ENCODE measurements at regions not wholly inside any gene's neighbourhood (a gene's known extent, or its start where the extent isn't known, plus 50 kb on each side); places are given as distances from the start of the nearest gene placed in this dataset.

DNA sequence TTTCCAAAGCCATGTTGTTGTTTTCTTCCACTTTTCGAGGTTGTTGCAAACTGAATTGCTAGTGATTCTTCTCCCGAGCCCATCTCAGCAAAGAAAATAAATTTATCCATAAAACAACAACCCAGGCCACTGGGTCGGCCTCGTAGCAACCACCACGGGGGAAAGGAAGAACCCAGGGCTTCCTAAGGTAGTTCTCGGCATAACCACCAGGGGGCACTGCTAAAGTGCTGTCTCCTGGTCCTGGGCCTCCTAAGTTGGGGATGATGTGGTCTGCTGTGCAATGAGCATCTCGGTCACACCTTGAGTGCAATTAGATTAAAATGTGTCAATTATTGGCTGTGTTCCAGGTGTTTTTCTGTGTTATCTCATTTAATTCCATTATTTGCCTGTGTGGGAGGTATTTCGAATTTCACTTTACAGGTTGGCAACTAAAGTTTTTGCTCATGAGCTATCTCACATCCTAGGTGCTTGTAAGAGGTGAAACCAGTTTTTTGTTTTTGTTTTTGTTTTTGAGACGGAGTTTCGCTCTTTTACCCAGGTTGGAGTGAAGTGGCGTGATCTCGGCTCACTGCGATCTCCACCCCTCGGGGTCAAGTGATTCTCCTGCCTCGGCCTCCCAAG, 102.8 kb upstream of the DAP start:
- H3K27ac Mint-ChIP-seq = no peak overlapping the region
- peaks cover 7% of the 10 kb centered on the region for H3K27me3 Mint-ChIP-seq
- no peaks in the 10 kb centered on the region for H3K9me3 Mint-ChIP-seq
- no peaks in the 10 kb centered on the region for H3K36me3 Mint-ChIP-seq (ENCODE audit: low read depth)
- intact Hi-C loops (cut with micrococcal nuclease) = loop anchor here (2.0 kb wide), 1 partner anchor 319 kb away; no protein-coding TSS in a partner anchor
- peaks cover 6% of the 10 kb centered on the region for H3K4me1 Mint-ChIP-seq (ENCODE audit: low read depth)
- H3K4me3 Mint-ChIP-seq = no peak overlapping the region

DNA sequence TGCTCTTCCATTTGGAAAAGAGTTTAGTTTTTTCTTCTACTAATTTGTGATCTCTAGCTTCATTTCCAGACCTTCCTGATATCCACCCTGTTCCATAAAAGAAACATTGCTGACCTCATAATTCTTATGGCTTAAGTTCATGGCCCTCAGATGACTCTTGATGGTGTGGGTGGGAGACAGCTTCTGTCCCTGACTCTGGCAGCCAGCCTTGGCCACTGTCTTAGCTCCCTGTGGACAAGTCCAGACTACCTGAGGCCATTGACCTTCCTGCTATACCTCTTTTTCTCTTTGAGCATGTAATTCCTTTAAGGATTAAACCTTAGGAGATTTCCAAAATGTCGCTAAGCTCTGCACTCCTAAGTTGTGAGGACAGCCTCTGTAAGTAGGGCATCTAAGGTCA, 101.1 kb upstream of the DAP start:
- no peak overlapping the region for H3K4me3 Mint-ChIP-seq
- no peak overlapping the region for H3K27ac Mint-ChIP-seq
- H3K27me3 Mint-ChIP-seq = peaks cover 21% of the 10 kb centered on the region
- H3K36me3 Mint-ChIP-seq (ENCODE audit: low read depth) = no peaks in the 10 kb centered on the region
- peaks cover 20% of the 10 kb centered on the region for H3K4me1 Mint-ChIP-seq (ENCODE audit: low read depth)
- H3K9me3 Mint-ChIP-seq = no peaks in the 10 kb centered on the region
- intact Hi-C loops (cut with micrococcal nuclease) = no loop called here

GRCh38 chr5:10861423-10861790, 100.4 kb upstream of the DAP start:
- intact Hi-C loops (cut with micrococcal nuclease) = no loop called here

DNA sequence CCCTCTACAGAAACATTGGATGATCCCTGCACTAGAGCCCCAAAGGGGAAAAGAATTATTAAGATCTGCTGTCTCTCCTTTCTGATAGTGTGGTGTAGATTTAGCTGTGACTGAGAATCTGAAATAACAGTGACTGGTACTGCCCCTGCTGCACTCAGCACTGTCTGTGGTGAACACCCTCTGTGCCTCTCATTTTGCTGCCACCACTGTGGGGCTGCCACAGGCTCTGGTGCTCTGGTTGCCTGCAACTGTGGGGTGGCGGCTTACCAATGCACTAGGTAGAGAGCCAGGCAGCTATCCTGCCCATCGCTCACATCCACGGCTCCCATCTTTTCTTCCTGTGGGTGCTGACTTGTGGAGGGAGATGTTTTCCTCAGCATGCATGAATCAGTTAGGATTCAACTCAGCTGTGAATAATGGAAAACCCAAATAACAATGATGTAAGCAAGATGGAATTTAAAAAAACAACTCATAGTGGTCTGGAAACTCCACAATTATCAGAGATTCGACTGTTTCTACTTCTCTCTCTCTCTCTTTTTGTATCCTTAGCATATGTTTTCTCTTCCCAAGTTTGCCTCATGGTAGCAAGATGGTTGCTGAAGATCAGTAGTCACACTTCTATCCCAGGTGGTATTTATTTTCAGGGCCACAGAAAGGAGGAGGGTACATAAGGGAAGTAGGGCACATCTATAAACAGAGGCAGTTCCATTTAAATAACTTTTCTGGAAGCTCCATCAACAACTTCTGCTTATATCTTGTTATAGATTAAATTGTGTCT, 99.8 kb upstream of the DAP start:
- intact Hi-C loops (cut with micrococcal nuclease) = no loop called here
- Mint-ChIP-seq H3K4me3 (no peak overlapping the region), H3K36me3 (ENCODE audit: low read depth) (no peaks in the 10 kb centered on the region), H3K27me3 (peaks cover 24% of the 10 kb centered on the region), H3K27ac (no peak overlapping the region), H3K4me1 (ENCODE audit: low read depth) (peaks cover 33% of the 10 kb centered on the region), H3K9me3 (no peaks in the 10 kb centered on the region)

More at GRCh38 chr5:10861423-10861790, 100.4 kb upstream of the DAP start:
- H3K27ac Mint-ChIP-seq = no peak overlapping the region
- no peak overlapping the region for H3K4me3 Mint-ChIP-seq
- peaks cover 27% of the 10 kb centered on the region for H3K4me1 Mint-ChIP-seq (ENCODE audit: low read depth)
- H3K27me3 Mint-ChIP-seq = peaks cover 25% of the 10 kb centered on the region
- no peaks in the 10 kb centered on the region for H3K36me3 Mint-ChIP-seq (ENCODE audit: low read depth)
- H3K9me3 Mint-ChIP-seq = no peaks in the 10 kb centered on the region

- no peaks in the 10 kb centered on the region for H3K36me3 Mint-ChIP-seq (ENCODE audit: low read depth)
- intact Hi-C loops (cut with micrococcal nuclease) = no loop called here
- H3K27me3 Mint-ChIP-seq = peaks cover 26% of the 10 kb centered on the region
- no peaks in the 10 kb centered on the region for H3K9me3 Mint-ChIP-seq
- H3K4me1 Mint-ChIP-seq (ENCODE audit: low read depth) = peaks cover 39% of the 10 kb centered on the region
- no peak overlapping the region for H3K27ac Mint-ChIP-seq
- H3K4me3 Mint-ChIP-seq = no peak overlapping the region
Measured at GRCh38 chr5:10860196-10860543, 99.1 kb upstream of the DAP start.

GRCh38 chr5:10859393-10860195, 98.6 kb upstream of the DAP start:
- Mint-ChIP-seq H3K27ac (no peak overlapping the region), H3K27me3 (peaks cover 25% of the 10 kb centered on the region), H3K4me3 (no peak overlapping the region), H3K4me1 (ENCODE audit: low read depth) (peaks cover 45% of the 10 kb centered on the region), H3K36me3 (ENCODE audit: low read depth) (no peaks in the 10 kb centered on the region), H3K9me3 (no peaks in the 10 kb centered on the region)
- intact Hi-C loops (cut with micrococcal nuclease) = loop anchor here (5.0 kb wide), 1 partner anchor 157 kb away; no protein-coding TSS in a partner anchor

- Mint-ChIP-seq H3K4me3 (no peak overlapping the region), H3K27ac (no peak overlapping the region), H3K4me1 (ENCODE audit: low read depth) (peaks cover 52% of the 10 kb centered on the region), H3K9me3 (no peaks in the 10 kb centered on the region), H3K27me3 (peaks cover 25% of the 10 kb centered on the region), H3K36me3 (ENCODE audit: low read depth) (no peaks in the 10 kb centered on the region)
- intact Hi-C loops (cut with micrococcal nuclease) = loop anchor here (5.0 kb wide), 1 partner anchor 157 kb away; no protein-coding TSS in a partner anchor
Measured at GRCh38 chr5:10858945-10859344, 97.9 kb upstream of the DAP start.

DNA sequence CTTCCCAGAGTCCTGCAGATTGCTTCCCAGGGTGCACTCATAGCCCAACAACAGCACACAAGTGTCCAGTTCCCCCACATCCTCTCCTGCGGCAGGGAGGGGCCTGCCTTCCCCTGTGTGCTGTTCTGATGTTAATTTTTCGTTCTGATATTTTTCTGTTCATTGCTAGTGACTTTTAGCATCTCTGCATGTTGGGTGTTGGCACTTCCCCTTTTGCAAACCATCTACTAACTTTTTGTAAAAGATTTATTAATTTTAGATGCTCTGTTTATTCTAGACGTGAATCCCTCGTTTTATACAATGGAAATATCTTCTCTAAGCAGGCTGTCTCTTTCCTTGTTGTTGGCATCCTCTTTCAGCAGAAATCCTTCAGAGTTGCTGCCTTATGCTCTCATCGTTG, 97.3 kb upstream of the DAP start:
- H3K4me3 Mint-ChIP-seq = no peak overlapping the region
- no peaks in the 10 kb centered on the region for H3K36me3 Mint-ChIP-seq (ENCODE audit: low read depth)
- H3K4me1 Mint-ChIP-seq (ENCODE audit: low read depth) = peaks cover 58% of the 10 kb centered on the region
- H3K27ac Mint-ChIP-seq = no peak overlapping the region
- intact Hi-C loops (cut with micrococcal nuclease) = loop anchor here (5.0 kb wide), 1 partner anchor 156 kb away; no protein-coding TSS in a partner anchor
- H3K9me3 Mint-ChIP-seq = no peaks in the 10 kb centered on the region
- peaks cover 25% of the 10 kb centered on the region for H3K27me3 Mint-ChIP-seq

DNA sequence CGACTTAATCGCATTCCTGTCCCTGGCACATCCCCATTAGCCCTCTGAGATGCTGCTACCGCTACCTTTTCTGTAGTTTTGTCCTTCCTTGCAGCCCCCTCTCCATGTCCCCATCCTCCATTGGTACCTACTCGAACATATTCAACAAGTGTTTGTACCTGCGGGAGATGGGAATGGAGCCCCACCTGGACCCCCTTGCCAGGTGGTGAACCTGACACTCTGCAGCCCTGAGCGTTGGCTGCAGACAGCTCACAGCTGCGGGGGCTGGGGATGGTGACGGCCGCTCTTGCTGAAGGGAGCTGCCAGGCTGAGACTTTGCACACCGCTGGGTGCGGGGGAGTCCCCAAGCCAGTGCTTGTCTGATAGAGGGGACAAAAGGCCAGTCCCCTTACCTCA, 96.3 kb upstream of the DAP start:
- intact Hi-C loops (cut with micrococcal nuclease) = loop anchor here (5.0 kb wide), 1 partner anchor 155 kb away; no protein-coding TSS in a partner anchor
- Mint-ChIP-seq H3K9me3 (peaks cover under 1% of the 10 kb centered on the region), H3K4me3 (no peak overlapping the region)

DNA sequence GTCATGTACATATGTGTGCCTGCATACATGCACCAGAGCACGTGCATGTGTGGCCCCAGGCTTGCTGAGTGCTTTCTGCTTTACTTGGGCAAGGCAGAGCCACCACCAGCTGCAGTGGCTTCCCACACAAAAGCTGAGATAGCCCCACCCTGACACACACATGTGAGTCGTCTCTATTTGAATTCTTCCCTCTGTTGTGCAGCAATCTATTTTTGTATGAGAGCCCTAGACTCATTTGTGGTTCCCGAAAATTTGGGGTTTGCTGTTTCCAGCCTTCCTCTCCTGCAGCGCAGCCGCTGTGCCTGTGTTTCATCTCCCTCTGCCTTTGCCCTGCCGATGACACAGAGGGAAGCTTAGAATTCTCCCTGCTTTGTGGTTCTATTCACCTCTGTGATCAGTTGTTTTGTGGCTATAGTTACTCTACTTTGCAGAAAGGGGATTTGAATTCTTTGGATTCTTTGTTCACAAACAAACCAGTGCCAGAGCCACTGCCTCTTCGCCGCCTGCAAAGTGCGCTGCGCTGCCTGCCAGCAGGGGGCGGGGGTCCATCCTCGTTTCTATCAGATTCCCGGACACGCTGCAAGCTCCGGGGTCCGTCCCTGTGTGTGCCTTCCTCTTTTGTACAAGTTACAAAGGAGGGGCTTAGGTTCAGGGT, 95.8 kb upstream of the DAP start:
- peak overlapping the region; percentile 50 for H3K4me3 Mint-ChIP-seq
- intact Hi-C loops (cut with micrococcal nuclease) = loop anchor here (5.0 kb wide), 1 partner anchor 155 kb away; no protein-coding TSS in a partner anchor
- H3K9me3 Mint-ChIP-seq = peaks cover 6% of the 10 kb centered on the region
- no peaks in the 10 kb centered on the region for H3K36me3 Mint-ChIP-seq (ENCODE audit: low read depth)
- H3K27ac Mint-ChIP-seq = peak overlapping the region; percentile 76
- peaks cover 25% of the 10 kb centered on the region for H3K27me3 Mint-ChIP-seq
- peaks cover 73% of the 10 kb centered on the region for H3K4me1 Mint-ChIP-seq (ENCODE audit: low read depth)

More for the DNA sequence above, 96.3 kb upstream of the DAP start:
- H3K27ac Mint-ChIP-seq = no peak overlapping the region
- H3K27me3 Mint-ChIP-seq = peaks cover 25% of the 10 kb centered on the region
- H3K4me1 Mint-ChIP-seq (ENCODE audit: low read depth) = peaks cover 68% of the 10 kb centered on the region
- H3K36me3 Mint-ChIP-seq (ENCODE audit: low read depth) = no peaks in the 10 kb centered on the region

DNA sequence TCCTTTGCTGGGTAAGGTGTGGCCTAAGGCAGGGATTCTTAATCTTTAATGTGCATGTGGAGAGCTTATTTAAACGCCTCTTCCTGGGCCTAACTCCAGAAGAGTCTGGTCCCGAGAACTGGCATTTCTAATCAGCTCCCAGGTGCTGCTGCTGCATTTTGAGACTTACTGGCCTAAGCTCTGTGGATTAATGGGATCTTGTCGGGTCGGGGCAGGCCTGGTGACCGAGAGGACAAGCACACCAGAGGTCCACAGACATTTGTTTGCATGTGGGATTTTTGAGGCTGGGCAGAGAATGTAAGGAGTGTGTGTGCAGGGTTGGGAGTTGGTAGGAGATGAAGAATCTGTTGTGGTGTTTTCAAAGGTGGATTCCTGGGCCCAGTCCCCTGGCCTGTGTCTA, 95.0 kb upstream of the DAP start:
- Mint-ChIP-seq H3K4me1 (ENCODE audit: low read depth) (peaks cover 73% of the 10 kb centered on the region), H3K27ac (peak overlapping the region; percentile 76), H3K4me3 (peak overlapping the region; percentile 21), H3K9me3 (peaks cover 7% of the 10 kb centered on the region), H3K27me3 (peaks cover 25% of the 10 kb centered on the region), H3K36me3 (ENCODE audit: low read depth) (no peaks in the 10 kb centered on the region)
- intact Hi-C loops (cut with micrococcal nuclease) = loop anchor here (5.0 kb wide), 1 partner anchor 154 kb away; no protein-coding TSS in a partner anchor

GRCh38 chr5:10854506-10855277, 93.7 kb upstream of the DAP start:
- H3K4me3 Mint-ChIP-seq = no peak overlapping the region
- peaks cover 73% of the 10 kb centered on the region for H3K4me1 Mint-ChIP-seq (ENCODE audit: low read depth)
- peaks cover 25% of the 10 kb centered on the region for H3K27me3 Mint-ChIP-seq
- intact Hi-C loops (cut with micrococcal nuclease) = loop anchor here (5.0 kb wide), 3 partner anchors 37 to 152 kb away; partner anchors contain the start of gene DAP
- peaks cover 7% of the 10 kb centered on the region for H3K9me3 Mint-ChIP-seq
- H3K36me3 Mint-ChIP-seq (ENCODE audit: low read depth) = no peaks in the 10 kb centered on the region
- H3K27ac Mint-ChIP-seq = peak overlapping the region; percentile 76

DNA sequence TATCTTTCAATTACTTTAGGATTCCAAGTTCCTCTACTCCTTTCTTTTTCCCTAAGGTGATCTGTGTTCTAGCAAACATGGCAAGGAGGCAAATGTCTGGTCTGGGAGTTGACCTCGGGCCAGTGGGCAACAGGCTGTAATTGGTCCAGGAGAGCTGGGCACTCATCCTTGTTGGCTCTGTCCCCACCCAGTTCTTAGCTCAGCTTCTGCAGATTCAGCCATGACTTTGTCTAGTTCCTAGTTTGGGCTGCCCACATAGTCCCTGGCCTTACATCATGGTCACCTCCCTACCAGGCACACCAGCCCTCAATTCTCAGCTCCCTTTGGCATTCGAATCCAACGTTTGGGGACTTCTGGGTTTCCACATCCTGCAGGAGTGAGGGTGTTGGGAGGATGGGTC, 92.1 kb upstream of the DAP start:
- no peak overlapping the region for H3K4me3 Mint-ChIP-seq
- intact Hi-C loops (cut with micrococcal nuclease) = loop anchor here (5.0 kb wide), 2 partner anchors 36 to 91 kb away; partner anchors contain the start of gene DAP

More for the DNA sequence above, 92.1 kb upstream of the DAP start:
- H3K9me3 Mint-ChIP-seq = peaks cover 7% of the 10 kb centered on the region
- H3K27me3 Mint-ChIP-seq = peaks cover 18% of the 10 kb centered on the region
- no peaks in the 10 kb centered on the region for H3K36me3 Mint-ChIP-seq (ENCODE audit: low read depth)
- peaks cover 70% of the 10 kb centered on the region for H3K4me1 Mint-ChIP-seq (ENCODE audit: low read depth)
- H3K27ac Mint-ChIP-seq = peak overlapping the region; percentile 63

Measured in dendritic cell treated with granulocyte-macrophage colony-stimulating factor and Interleukin-4, amounts not matched to agents 40 ng/mL and 50 ng/mL, for 4 days (primary cell).